ENCODE measurements at regions not wholly inside any gene's neighbourhood (a gene's known extent, or its start where the extent isn't known, plus 50 kb on each side); places are given as distances from the start of the nearest gene placed in this dataset.

- Histone ChIP-seq H3K27me3 (ENCODE audit: insufficient read depth, low read depth) (no peaks in the 10 kb centered on the region), H3K4me3 (IDR thresholded peaks at IDR 0.05; ENCODE audit: insufficient read depth, low read depth, low read length) (no peak overlapping the region), H3K9ac (no peak overlapping the region), H4K20me1 (ENCODE audit: insufficient read depth) (no peaks in the 10 kb centered on the region), H3K4me1 (ENCODE audit: low read depth, poor library complexity, severe bottlenecking) (no peaks in the 10 kb centered on the region), H3K79me2 (ENCODE audit: insufficient read depth, low read depth) (no peaks in the 10 kb centered on the region), H3K4me2 (no peak overlapping the region), H3K27ac (no peak overlapping the region), H2AFZ (ENCODE audit: low read depth) (no peak overlapping the region), H3K36me3 (ENCODE audit: insufficient read depth) (no peaks in the 10 kb centered on the region)
- no peak for TF ChIP-seq CTCF (conservative IDR thresholded peaks at IDR 0.05; ENCODE audit: low read depth, low read length)
Observed at GRCh38 chr18:22086973-22087372, 82.4 kb upstream of the GATA6 start.

- Histone ChIP-seq H3K27me3 (ENCODE audit: insufficient read depth, low read depth) (no peaks in the 10 kb centered on the region), H4K20me1 (ENCODE audit: insufficient read depth) (no peaks in the 10 kb centered on the region), H3K9ac (no peak overlapping the region), H3K79me2 (ENCODE audit: insufficient read depth, low read depth) (no peaks in the 10 kb centered on the region), H3K36me3 (ENCODE audit: insufficient read depth) (no peaks in the 10 kb centered on the region), H3K4me3 (IDR thresholded peaks at IDR 0.05; ENCODE audit: insufficient read depth, low read depth, low read length) (no peak overlapping the region), H3K27ac (no peak overlapping the region), H2AFZ (ENCODE audit: low read depth) (no peak overlapping the region), H3K4me2 (no peak overlapping the region), H3K4me1 (ENCODE audit: low read depth, poor library complexity, severe bottlenecking) (no peaks in the 10 kb centered on the region)
- no peak for TF ChIP-seq CTCF (conservative IDR thresholded peaks at IDR 0.05; ENCODE audit: low read depth, low read length)
Observed at GRCh38 chr18:22088029-22088428, 81.4 kb upstream of the GATA6 start.

GRCh38 chr18:22088996-22089640 lies 80.3 kb upstream of the GATA6 start:
- Histone ChIP-seq H3K4me3 (IDR thresholded peaks at IDR 0.05; ENCODE audit: insufficient read depth, low read depth, low read length) (no peak overlapping the region), H3K27ac (no peak overlapping the region), H3K27me3 (ENCODE audit: insufficient read depth, low read depth) (no peaks in the 10 kb centered on the region), H3K9ac (no peak overlapping the region), H4K20me1 (ENCODE audit: insufficient read depth) (no peaks in the 10 kb centered on the region), H3K79me2 (ENCODE audit: insufficient read depth, low read depth) (no peaks in the 10 kb centered on the region), H3K4me1 (ENCODE audit: low read depth, poor library complexity, severe bottlenecking) (no peaks in the 10 kb centered on the region), H2AFZ (ENCODE audit: low read depth) (no peak overlapping the region), H3K36me3 (ENCODE audit: insufficient read depth) (no peaks in the 10 kb centered on the region), H3K4me2 (no peak overlapping the region)
- TF ChIP-seq CTCF (conservative IDR thresholded peaks at IDR 0.05; ENCODE audit: low read depth, low read length), result no peak

- Histone ChIP-seq H4K20me1 (ENCODE audit: insufficient read depth) (no peaks in the 10 kb centered on the region), H3K4me1 (ENCODE audit: low read depth, poor library complexity, severe bottlenecking) (no peaks in the 10 kb centered on the region), H3K4me2 (no peak overlapping the region), H3K27ac (no peak overlapping the region), H3K36me3 (ENCODE audit: insufficient read depth) (no peaks in the 10 kb centered on the region), H3K79me2 (ENCODE audit: insufficient read depth, low read depth) (no peaks in the 10 kb centered on the region), H3K9ac (no peak overlapping the region), H2AFZ (ENCODE audit: low read depth) (no peak overlapping the region), H3K4me3 (IDR thresholded peaks at IDR 0.05; ENCODE audit: insufficient read depth, low read depth, low read length) (no peak overlapping the region), H3K27me3 (ENCODE audit: insufficient read depth, low read depth) (no peaks in the 10 kb centered on the region)
- no peak for TF ChIP-seq CTCF (conservative IDR thresholded peaks at IDR 0.05; ENCODE audit: low read depth, low read length)
Observed at GRCh38 chr18:22091341-22091740, 78.0 kb upstream of the GATA6 start.
